22Rv1 (cell line): ENCODE measurements at regions not wholly inside any gene's neighbourhood (a gene's known extent, or its start where the extent isn't known, plus 50 kb on each side); places are given as distances from the start of the nearest gene placed in this dataset.

Experiments
- CTCF ChIP-seq: fragments of 450-650 bp; IDR thresholded peaks from 2 replicates; pipeline ENCODE4 v1.5.1; 2017; ENCODE audit warnings: mild to moderate bottlenecking
- ZFX ChIP-seq: fragments of 450-650 bp; IDR thresholded peaks from 2 replicates; pipeline ENCODE4 v1.6.1; 2017; ENCODE audit warnings: antibody characterized with exemption, borderline replicate concordance

GRCh38 chrX:63282828-63283227 lies 68.3 kb downstream of the SPIN4 start:
- no peak for TF ChIP-seq CTCF
- TF ChIP-seq ZFX = no peak
